Neural cell (in vitro differentiated cells): ENCODE measurements at regions not wholly inside any gene's neighbourhood (a gene's known extent, or its start where the extent isn't known, plus 50 kb on each side); places are given as distances from the start of the nearest gene placed in this dataset.

ENCODE experiments used
- EZH2 ChIP-seq: fragments of 200-600, 300-800 bp; shearing (Covaris generic), sonication (generic); IDR thresholded peaks from 2 replicates; pipeline ENCODE4 v1.6.1; 2014; ENCODE audit warnings: antibody characterized with exemption, low read length, borderline replicate concordance, mild to moderate bottlenecking; ENCODE audit not compliant: insufficient read depth, poor library complexity, severe bottlenecking
- POLR2AphosphoS5 ChIP-seq: IDR thresholded peaks from 2 replicates; pipeline ENCODE4 v1.6.1; 2012
- RAD21 ChIP-seq: fragments of 450-650 bp; conservative IDR thresholded peaks from 2 replicates; pipeline ENCODE4 v1.6.1; 2014; ENCODE audit warnings: antibody characterized with exemption, mild to moderate bottlenecking, moderate library complexity
- SMC3 ChIP-seq: fragments of 450-650 bp; conservative IDR thresholded peaks from 2 replicates; pipeline ENCODE4 v1.6.1; 2014; ENCODE audit warnings: antibody characterized with exemption, mild to moderate bottlenecking, moderate library complexity; ENCODE audit not compliant: poor library complexity
- TAF1 ChIP-seq: IDR thresholded peaks from 2 replicates; pipeline ENCODE4 v1.6.1; 2012; ENCODE audit warnings: low read depth
- TF ChIP-seq, protein P1 (sequence below): IDR thresholded peaks from 2 replicates; pipeline ENCODE4 v1.6.1; 2012; ENCODE audit warnings: borderline replicate concordance
- TF ChIP-seq, protein P2 (sequence below): fragments of 450-650 bp; IDR thresholded peaks from 2 replicates; pipeline ENCODE4 v1.5.1; 2014; ENCODE audit warnings: antibody characterized with exemption, mild to moderate bottlenecking, moderate library complexity; ENCODE audit not compliant: poor library complexity, severe bottlenecking

DNA sequence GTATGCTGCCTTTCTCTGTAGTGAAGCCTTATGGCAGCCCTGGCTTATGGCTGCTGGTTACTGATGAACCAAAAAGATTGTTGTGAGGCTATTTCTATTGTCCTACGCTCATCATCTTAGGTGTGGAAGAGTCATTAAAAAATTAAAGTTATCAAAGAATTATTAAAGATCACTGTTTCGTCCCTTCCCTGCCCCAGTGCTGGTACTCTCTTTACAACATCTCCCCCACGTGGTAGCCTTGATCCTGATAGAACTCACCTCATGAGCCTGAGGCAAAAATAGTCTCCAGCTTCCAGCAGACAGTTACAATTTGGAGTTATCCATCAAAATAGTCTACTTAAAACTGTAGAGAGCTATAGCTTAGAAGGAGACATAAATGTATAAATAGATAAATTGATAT, 201.5 kb downstream of the S1PR1 start:
- TF ChIP-seq EZH2 = no peak
- no peak for TF ChIP-seq POLR2AphosphoS5
- TF ChIP-seq, protein P1, sequence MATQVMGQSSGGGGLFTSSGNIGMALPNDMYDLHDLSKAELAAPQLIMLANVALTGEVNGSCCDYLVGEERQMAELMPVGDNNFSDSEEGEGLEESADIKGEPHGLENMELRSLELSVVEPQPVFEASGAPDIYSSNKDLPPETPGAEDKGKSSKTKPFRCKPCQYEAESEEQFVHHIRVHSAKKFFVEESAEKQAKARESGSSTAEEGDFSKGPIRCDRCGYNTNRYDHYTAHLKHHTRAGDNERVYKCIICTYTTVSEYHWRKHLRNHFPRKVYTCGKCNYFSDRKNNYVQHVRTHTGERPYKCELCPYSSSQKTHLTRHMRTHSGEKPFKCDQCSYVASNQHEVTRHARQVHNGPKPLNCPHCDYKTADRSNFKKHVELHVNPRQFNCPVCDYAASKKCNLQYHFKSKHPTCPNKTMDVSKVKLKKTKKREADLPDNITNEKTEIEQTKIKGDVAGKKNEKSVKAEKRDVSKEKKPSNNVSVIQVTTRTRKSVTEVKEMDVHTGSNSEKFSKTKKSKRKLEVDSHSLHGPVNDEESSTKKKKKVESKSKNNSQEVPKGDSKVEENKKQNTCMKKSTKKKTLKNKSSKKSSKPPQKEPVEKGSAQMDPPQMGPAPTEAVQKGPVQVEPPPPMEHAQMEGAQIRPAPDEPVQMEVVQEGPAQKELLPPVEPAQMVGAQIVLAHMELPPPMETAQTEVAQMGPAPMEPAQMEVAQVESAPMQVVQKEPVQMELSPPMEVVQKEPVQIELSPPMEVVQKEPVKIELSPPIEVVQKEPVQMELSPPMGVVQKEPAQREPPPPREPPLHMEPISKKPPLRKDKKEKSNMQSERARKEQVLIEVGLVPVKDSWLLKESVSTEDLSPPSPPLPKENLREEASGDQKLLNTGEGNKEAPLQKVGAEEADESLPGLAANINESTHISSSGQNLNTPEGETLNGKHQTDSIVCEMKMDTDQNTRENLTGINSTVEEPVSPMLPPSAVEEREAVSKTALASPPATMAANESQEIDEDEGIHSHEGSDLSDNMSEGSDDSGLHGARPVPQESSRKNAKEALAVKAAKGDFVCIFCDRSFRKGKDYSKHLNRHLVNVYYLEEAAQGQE = no peak
- no peak for TF ChIP-seq SMC3
- TF ChIP-seq TAF1 = no peak
- TF ChIP-seq, protein P2, sequence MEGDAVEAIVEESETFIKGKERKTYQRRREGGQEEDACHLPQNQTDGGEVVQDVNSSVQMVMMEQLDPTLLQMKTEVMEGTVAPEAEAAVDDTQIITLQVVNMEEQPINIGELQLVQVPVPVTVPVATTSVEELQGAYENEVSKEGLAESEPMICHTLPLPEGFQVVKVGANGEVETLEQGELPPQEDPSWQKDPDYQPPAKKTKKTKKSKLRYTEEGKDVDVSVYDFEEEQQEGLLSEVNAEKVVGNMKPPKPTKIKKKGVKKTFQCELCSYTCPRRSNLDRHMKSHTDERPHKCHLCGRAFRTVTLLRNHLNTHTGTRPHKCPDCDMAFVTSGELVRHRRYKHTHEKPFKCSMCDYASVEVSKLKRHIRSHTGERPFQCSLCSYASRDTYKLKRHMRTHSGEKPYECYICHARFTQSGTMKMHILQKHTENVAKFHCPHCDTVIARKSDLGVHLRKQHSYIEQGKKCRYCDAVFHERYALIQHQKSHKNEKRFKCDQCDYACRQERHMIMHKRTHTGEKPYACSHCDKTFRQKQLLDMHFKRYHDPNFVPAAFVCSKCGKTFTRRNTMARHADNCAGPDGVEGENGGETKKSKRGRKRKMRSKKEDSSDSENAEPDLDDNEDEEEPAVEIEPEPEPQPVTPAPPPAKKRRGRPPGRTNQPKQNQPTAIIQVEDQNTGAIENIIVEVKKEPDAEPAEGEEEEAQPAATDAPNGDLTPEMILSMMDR = no peak
- TF ChIP-seq RAD21 = no peak
